HG02763 (cell line): ENCODE measurements at regions not wholly inside any gene's neighbourhood (a gene's known extent, or its start where the extent isn't known, plus 50 kb on each side); places are given as distances from the start of the nearest gene placed in this dataset.
"Not testable (repeated sequence)": the region's sequence is repeated elsewhere in the genome, so short reads cannot be mapped to it uniquely, and the experiment has no call there.

ENCODE experiments used
- ATAC-seq: cut with Tn5 transposase; IDR thresholded peaks from one replicate; pipeline ENCODE4 v1.9.1; 2021; ENCODE audit warnings: mild to moderate bottlenecking, moderate library complexity; ENCODE audit not compliant: unreplicated experiment

- ATAC-seq = no peak
Measured at GRCh38 chr5:30401479-30402058, 791.9 kb upstream of the CDH6 start.

- no peak for ATAC-seq
Measured at GRCh38 chr5:30398423-30398822, 795.1 kb upstream of the CDH6 start.

- no peak for ATAC-seq
Measured at GRCh38 chr5:30392897-30393296, 800.6 kb upstream of the CDH6 start.

GRCh38 chr5:30390095-30390494 is 803.4 kb upstream of the CDH6 start:
- ATAC-seq = no peak

- no peak for ATAC-seq
Measured at GRCh38 chr5:30387974-30388632, 805.4 kb upstream of the CDH6 start.

GRCh38 chr5:30385754-30386153 is 807.7 kb upstream of the CDH6 start:
- ATAC-seq = no peak

GRCh38 chr5:30384171-30384570 is 809.3 kb upstream of the CDH6 start:
- ATAC-seq = no peak

- ATAC-seq = no peak
Measured at GRCh38 chr5:30380228-30380627, 813.3 kb upstream of the CDH6 start.

GRCh38 chr5:30376848-30377247 is 816.6 kb upstream of the CDH6 start:
- no peak for ATAC-seq

GRCh38 chr5:30368064-30368463 is 825.4 kb upstream of the CDH6 start:
- no peak for ATAC-seq

- not testable (repeated sequence) for ATAC-seq
Measured at GRCh38 chr5:30365031-30365430, 828.5 kb upstream of the CDH6 start.

- ATAC-seq = no peak
Measured at GRCh38 chr5:30357371-30357770, 836.1 kb upstream of the CDH6 start.

GRCh38 chr5:30355675-30356074 is 837.8 kb upstream of the CDH6 start:
- no peak for ATAC-seq

GRCh38 chr5:30347858-30348257 is 845.6 kb upstream of the CDH6 start:
- ATAC-seq = no peak

- not testable (repeated sequence) for ATAC-seq
Measured at GRCh38 chr5:30345539-30346345, 847.7 kb upstream of the CDH6 start.

- no peak for ATAC-seq
Measured at GRCh38 chr5:30343707-30344106, 849.8 kb upstream of the CDH6 start.

- no peak for ATAC-seq
Measured at GRCh38 chr5:30341466-30341865, 852.0 kb upstream of the CDH6 start.

GRCh38 chr5:30337084-30337573 is 856.4 kb upstream of the CDH6 start:
- ATAC-seq = no peak

GRCh38 chr5:30331534-30331933 is 862.0 kb upstream of the CDH6 start:
- ATAC-seq = no peak

GRCh38 chr5:30325795-30326194 is 867.7 kb upstream of the CDH6 start:
- no peak for ATAC-seq

- ATAC-seq = no peak
Measured at GRCh38 chr5:30324083-30324482, 869.4 kb upstream of the CDH6 start.

GRCh38 chr5:30287890-30288289 is 905.6 kb upstream of the CDH6 start:
- ATAC-seq = no peak
